Dermis blood vessel endothelial cell (primary cell): ENCODE measurements at regions not wholly inside any gene's neighbourhood (a gene's known extent, or its start where the extent isn't known, plus 50 kb on each side); places are given as distances from the start of the nearest gene placed in this dataset.
"Not testable (repeated sequence)": the region's sequence is repeated elsewhere in the genome, so short reads cannot be mapped to it uniquely, and the experiment has no call there.

Source experiments
- DNase-seq: peaks from one replicate; pipeline ENCODE4 v3.0.0; 2010

GRCh38 chr5:87594566-87594965, 181.8 kb upstream of the CCNH start:
- no peak for DNase-seq

GRCh38 chr5:87589587-87589986, 176.9 kb upstream of the CCNH start:
- no peak for DNase-seq

GRCh38 chr5:87588316-87588715, 175.6 kb upstream of the CCNH start:
- no peak for DNase-seq

- DNase-seq: not testable (repeated sequence)
Measured at GRCh38 chr5:87583704-87584103, 171.0 kb upstream of the CCNH start.

- no peak for DNase-seq
Measured at GRCh38 chr5:87582149-87582548, 169.4 kb upstream of the CCNH start.

- DNase-seq: no peak
Measured at GRCh38 chr5:87581661-87582060, 168.9 kb upstream of the CCNH start.

GRCh38 chr5:87579678-87580077, 166.9 kb upstream of the CCNH start:
- DNase-seq: no peak

GRCh38 chr5:87576867-87577266, 164.1 kb upstream of the CCNH start:
- no peak for DNase-seq

GRCh38 chr5:87576306-87576705, 163.6 kb upstream of the CCNH start:
- DNase-seq: not testable (repeated sequence)

GRCh38 chr5:87574106-87574505, 161.4 kb upstream of the CCNH start:
- no peak for DNase-seq

- DNase-seq: no peak
Measured at GRCh38 chr5:87572611-87573010, 159.9 kb upstream of the CCNH start.

- no peak for DNase-seq
Measured at GRCh38 chr5:87572090-87572489, 159.4 kb upstream of the CCNH start.

- no peak for DNase-seq
Measured at GRCh38 chr5:87570366-87570765, 157.6 kb upstream of the CCNH start.

GRCh38 chr5:87562068-87562467, 149.3 kb upstream of the CCNH start:
- no peak for DNase-seq

GRCh38 chr5:87560528-87560927, 147.8 kb upstream of the CCNH start:
- no peak for DNase-seq

GRCh38 chr5:87551911-87552310, 139.2 kb upstream of the CCNH start:
- no peak for DNase-seq

- no peak for DNase-seq
Measured at GRCh38 chr5:87541676-87542075, 128.9 kb upstream of the CCNH start.

- peak; percentile 49 for DNase-seq
Measured at GRCh38 chr5:87541033-87541432, 128.3 kb upstream of the CCNH start.

GRCh38 chr5:87539839-87540238, 127.1 kb upstream of the CCNH start:
- no peak for DNase-seq

- no peak for DNase-seq
Measured at GRCh38 chr5:87536365-87536764, 123.6 kb upstream of the CCNH start.

GRCh38 chr5:87535706-87536105, 123.0 kb upstream of the CCNH start:
- DNase-seq: no peak

- no peak for DNase-seq
Measured at GRCh38 chr5:87529486-87530076, 116.9 kb upstream of the CCNH start.

GRCh38 chr5:87526131-87526530, 113.4 kb upstream of the CCNH start:
- DNase-seq: no peak

GRCh38 chr5:87524217-87524616, 111.5 kb upstream of the CCNH start:
- no peak for DNase-seq

- not testable (repeated sequence) for DNase-seq
Measured at GRCh38 chr5:87511778-87512177, 99.0 kb upstream of the CCNH start.
